Tibial nerve (tissue), 4 donors: ENCODE measurements at regions not wholly inside any gene's neighbourhood (a gene's known extent, or its start where the extent isn't known, plus 50 kb on each side); places are given as distances from the start of the nearest gene placed in this dataset.
A peak's percentile ranks its signal among the peaks of the same experiment; 100 is the strongest.

ENCODE experiments used
- DNase-seq, 2 donors: peaks; one replicate each; pipeline ENCODE4 v3.0.0-alpha.2; 2019; ENCODE audit warnings: low spot score in 2 of 2
- H3K27ac ChIP-seq, 4 donors: fragments of 200-600 bp; sonication (generic) in 3 of 4; one replicate each; pipeline ENCODE4 v1.5.1; 2017 to 2019; ENCODE audit warnings: mild to moderate bottlenecking in 1 of 4
- H3K27me3 ChIP-seq, 2 donors: fragments of 200-600 bp; sonication (generic) in 1 of 2; one replicate each; pipeline versions ENCODE4 v1.5.1 to v1.6.0; 2017 to 2019
- H3K36me3 ChIP-seq, 3 donors: fragments of 200-600 bp; sonication (generic); one replicate each; pipeline ENCODE4 v1.5.1; 2018 to 2019
- H3K4me1 ChIP-seq, 4 donors: fragments of 200-600 bp; sonication (generic) in 3 of 4; one replicate each; pipeline ENCODE4 v1.5.1; 2017 to 2019
- H3K4me3 ChIP-seq, 4 donors: fragments of 200-600 bp; sonication (generic) in 3 of 4; one replicate each; pipeline ENCODE4 v1.5.1; 2017 to 2019; ENCODE audit warnings: mild to moderate bottlenecking in 1 of 4, moderate library complexity in 1 of 4
- H3K9me3 ChIP-seq, 4 donors: fragments of 200-600 bp; sonication (generic) in 3 of 4; one replicate each; pipeline ENCODE4 v1.5.1; 2017 to 2019
- CTCF ChIP-seq, 5 experiments: fragments of 200-600 bp in 3 of 5; fragments of 450-650 bp in 2 of 5; sonication (generic) in 3 of 5; IDR thresholded peaks; one replicate each; pipeline ENCODE4 v1.5.1; 2016 to 2019; ENCODE audit warnings: antibody characterized with exemption in 5 of 5, mild to moderate bottlenecking in 3 of 5, moderate library complexity in 2 of 5
- EP300 ChIP-seq, 2 donors: sonication (generic); formaldehyde crosslinking; IDR thresholded peaks; one replicate each; pipeline ENCODE4 v1.6.1; 2017; ENCODE audit warnings: antibody characterized with exemption in 2 of 2, mild to moderate bottlenecking in 1 of 2
- POLR2A ChIP-seq, 2 donors: fragments of 450-650 bp; IDR thresholded peaks; one replicate each; pipeline ENCODE4 v1.6.1; 2017; ENCODE audit warnings: antibody characterized with exemption in 2 of 2, mild to moderate bottlenecking in 2 of 2, moderate library complexity in 2 of 2
- WGBS, 2 donors: methylation state at CpG; one replicate each; pipeline ENCODE4 v1.1.5; 2018; 5-methylcytosine and 5-hydroxymethylcytosine counted together

DNA sequence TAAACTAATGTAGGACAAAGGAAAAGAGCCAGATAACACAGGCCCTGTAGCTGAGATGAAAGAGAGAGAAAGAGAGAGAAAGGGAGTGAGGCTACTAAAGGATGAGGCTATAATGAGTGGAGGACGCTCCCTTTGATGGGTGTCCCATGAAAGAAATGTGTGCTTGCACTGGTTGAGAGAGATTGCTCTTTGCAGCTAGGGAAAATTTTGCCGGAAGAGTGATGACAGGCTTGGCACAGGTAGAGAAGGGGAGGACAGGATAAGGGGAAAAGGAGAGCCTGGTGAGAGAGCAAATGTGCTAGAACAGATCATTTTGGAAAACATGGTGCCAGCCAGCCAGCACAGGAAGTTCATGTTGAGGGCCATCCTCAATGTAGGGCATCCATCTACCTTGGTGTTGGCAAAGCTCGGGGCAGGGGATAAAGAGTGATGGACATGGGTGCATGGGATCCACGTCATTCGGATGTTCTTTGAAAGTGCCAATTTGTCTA lies 248.6 kb downstream of the BTG1 start:
- 95 to 96% methylated on average over 5 of the region's 5 CpGs for WGBS, 2 donors
- Histone ChIP-seq H3K4me3 (no peak overlapping the region), H3K4me1 (no peaks in the 10 kb centered on the region), H3K27me3 (no peaks in the 10 kb centered on the region), H3K9me3 (no peaks in the 10 kb centered on the region), H3K36me3 (no peaks in the 10 kb centered on the region), H3K27ac (no peak overlapping the region)
- no peak for TF ChIP-seq EP300 (IDR thresholded peaks at IDR 0.05)
- TF ChIP-seq POLR2A (IDR thresholded peaks at IDR 0.05): no peak
- TF ChIP-seq CTCF (IDR thresholded peaks at IDR 0.05): no peak
- no peak for DNase-seq

DNA sequence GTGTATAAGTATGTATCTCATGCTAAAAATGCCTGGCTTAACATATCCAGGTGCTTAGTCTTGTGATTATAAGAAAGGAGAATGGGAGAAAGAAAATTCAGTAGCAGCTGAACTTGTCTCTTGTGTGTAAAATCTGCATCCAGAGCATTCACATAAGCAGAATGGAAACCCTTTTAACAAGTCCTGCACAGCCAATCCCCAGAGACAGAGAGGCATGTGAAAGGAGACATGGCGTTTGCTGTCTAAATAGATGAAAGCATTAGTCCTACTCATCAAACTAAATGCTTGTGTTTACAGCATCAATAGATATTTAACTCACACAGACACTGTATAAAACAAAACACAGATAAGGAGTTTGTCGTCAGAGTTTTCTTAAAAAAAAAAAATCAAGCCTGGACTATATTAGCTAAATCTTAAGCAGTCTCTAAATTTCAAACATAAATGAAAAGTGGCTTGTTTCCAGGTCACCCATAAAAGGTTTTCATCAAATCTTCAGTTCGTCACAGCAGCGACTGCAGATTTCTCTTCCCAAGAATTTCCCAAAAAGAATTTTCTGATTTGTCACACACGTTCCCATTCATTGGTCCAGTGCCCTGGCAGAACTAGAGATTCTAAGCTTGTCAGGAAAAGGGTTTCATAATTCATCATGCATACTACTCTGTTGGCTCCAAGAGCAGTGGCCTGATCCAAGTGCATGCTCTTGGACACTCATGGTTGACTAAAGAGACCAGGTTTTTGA lies 249.2 kb downstream of the BTG1 start:
- Histone ChIP-seq H3K27ac (no peak overlapping the region), H3K27me3 (no peaks in the 10 kb centered on the region), H3K4me1 (no peaks in the 10 kb centered on the region), H3K36me3 (no peaks in the 10 kb centered on the region), H3K4me3 (no peak overlapping the region), H3K9me3 (no peaks in the 10 kb centered on the region)
- peak in 1 of 2 donors; percentile 15 for DNase-seq
- WGBS, 2 donors: 53 to 61% methylated on average over 5 of the region's 5 CpGs
- TF ChIP-seq POLR2A (IDR thresholded peaks at IDR 0.05) (no peak), CTCF (IDR thresholded peaks at IDR 0.05) (no peak), EP300 (IDR thresholded peaks at IDR 0.05) (peak in 1 of 2 donors; percentile 43)

DNA sequence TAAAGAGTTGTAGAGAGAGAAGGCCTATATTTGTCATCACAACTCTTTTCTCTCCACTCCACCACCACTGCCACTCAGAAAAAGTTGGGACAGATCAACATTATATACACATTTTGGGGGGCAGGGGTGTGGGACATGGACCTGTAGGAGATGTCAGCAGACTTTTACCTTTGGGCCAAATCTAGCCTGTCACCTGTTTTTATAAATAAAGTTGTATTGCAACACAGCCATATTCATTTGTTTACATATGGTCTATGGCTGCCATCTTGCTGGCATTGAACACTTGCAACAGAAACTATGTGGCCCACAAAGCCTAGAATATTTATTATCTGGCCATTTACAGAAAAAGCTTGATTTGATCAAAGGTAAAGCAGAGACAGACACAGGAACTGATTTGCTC lies 250.7 kb downstream of the BTG1 start:
- Histone ChIP-seq H3K4me3 (no peak overlapping the region), H3K4me1 (no peaks in the 10 kb centered on the region), H3K36me3 (no peaks in the 10 kb centered on the region), H3K27me3 (no peaks in the 10 kb centered on the region), H3K27ac (no peak overlapping the region), H3K9me3 (no peaks in the 10 kb centered on the region)
- no peak for TF ChIP-seq EP300 (IDR thresholded peaks at IDR 0.05)
- no peak for TF ChIP-seq CTCF (IDR thresholded peaks at IDR 0.05)
- DNase-seq: no peak

DNA sequence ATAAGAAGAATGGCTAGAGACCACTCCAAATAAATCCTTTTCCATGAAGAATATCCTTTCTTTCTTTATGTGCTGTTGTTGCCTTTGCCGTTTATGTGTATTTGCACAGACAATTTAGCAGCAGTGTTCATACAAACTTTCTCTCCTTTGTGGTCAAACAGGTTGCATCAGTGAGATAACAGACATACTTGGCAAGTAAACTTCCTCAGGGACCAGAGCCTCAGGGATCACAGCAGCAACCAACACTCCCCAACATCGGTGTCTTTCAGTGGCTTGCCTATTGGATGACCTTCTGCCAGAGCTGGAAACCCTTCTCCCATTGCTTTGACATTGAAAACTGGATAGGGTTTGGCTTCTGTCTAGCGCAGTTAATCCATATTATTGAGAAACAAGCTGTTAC lies 252.2 kb downstream of the BTG1 start:
- TF ChIP-seq POLR2A (IDR thresholded peaks at IDR 0.05) (no peak), CTCF (IDR thresholded peaks at IDR 0.05) (no peak), EP300 (IDR thresholded peaks at IDR 0.05) (no peak)
- Histone ChIP-seq H3K36me3 (no peaks in the 10 kb centered on the region), H3K27ac (no peak overlapping the region), H3K4me1 (no peaks in the 10 kb centered on the region), H3K27me3 (no peaks in the 10 kb centered on the region), H3K9me3 (no peaks in the 10 kb centered on the region), H3K4me3 (no peak overlapping the region)
- 84 to 86% methylated on average over 3 of the region's 3 CpGs for WGBS, 2 donors
- DNase-seq: no peak

GRCh38 chr12:91892081-91892855 lies 253.4 kb downstream of the BTG1 start:
- Histone ChIP-seq H3K9me3 (no peaks in the 10 kb centered on the region), H3K36me3 (no peaks in the 10 kb centered on the region), H3K27ac (no peak overlapping the region), H3K27me3 (no peaks in the 10 kb centered on the region), H3K4me3 (no peak overlapping the region), H3K4me1 (no peaks in the 10 kb centered on the region)
- TF ChIP-seq EP300 (IDR thresholded peaks at IDR 0.05) (no peak), POLR2A (IDR thresholded peaks at IDR 0.05) (no peak), CTCF (IDR thresholded peaks at IDR 0.05) (no peak)
- WGBS, 2 donors: 63 to 72% methylated on average over 4 of the region's 4 CpGs
- DNase-seq: no peak
